ENCODE measurements at regions not wholly inside any gene's neighbourhood (a gene's known extent, or its start where the extent isn't known, plus 50 kb on each side); places are given as distances from the start of the nearest gene placed in this dataset.

DNA sequence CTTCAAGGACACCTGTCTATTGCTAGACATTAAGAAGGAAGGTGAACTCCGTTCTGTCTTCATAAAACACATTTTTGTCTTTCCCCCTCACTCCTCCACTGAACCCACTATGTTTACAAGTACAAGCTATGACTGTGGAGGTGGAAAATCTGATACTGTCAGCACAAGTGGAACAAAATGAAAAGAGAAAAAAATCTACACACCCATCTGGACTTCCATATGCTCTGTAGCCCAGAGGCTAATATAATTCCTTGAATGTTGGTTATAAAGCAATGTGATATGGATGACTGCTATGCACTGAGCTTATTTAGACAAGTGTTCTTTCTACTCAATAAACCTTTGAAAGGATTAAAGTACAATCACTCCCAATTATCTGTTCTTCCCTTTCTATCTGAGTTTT is 713.5 kb downstream of the DIAPH3 start:
- no peak for DNase-seq (ENCODE audit: low read depth)

DNA sequence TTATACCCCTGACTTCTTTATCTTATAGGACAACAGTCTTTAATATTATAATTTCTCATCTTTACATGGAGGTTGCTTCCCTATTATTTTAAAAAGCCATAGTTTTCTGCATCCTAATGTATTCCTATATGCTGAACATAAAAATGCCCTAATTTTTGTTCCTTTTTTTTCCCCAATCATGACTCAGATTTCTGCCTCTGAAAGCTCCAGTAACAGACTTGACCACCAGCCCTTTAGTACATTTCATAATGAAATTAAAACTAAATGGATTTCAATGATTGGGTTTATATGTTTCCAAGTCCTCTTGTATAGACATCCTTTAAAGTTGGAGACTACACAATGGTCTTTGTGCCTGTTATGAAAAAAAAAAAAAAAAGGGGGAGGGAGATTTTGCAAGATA is 712.5 kb downstream of the DIAPH3 start:
- no peak for DNase-seq (ENCODE audit: low read depth)

DNA sequence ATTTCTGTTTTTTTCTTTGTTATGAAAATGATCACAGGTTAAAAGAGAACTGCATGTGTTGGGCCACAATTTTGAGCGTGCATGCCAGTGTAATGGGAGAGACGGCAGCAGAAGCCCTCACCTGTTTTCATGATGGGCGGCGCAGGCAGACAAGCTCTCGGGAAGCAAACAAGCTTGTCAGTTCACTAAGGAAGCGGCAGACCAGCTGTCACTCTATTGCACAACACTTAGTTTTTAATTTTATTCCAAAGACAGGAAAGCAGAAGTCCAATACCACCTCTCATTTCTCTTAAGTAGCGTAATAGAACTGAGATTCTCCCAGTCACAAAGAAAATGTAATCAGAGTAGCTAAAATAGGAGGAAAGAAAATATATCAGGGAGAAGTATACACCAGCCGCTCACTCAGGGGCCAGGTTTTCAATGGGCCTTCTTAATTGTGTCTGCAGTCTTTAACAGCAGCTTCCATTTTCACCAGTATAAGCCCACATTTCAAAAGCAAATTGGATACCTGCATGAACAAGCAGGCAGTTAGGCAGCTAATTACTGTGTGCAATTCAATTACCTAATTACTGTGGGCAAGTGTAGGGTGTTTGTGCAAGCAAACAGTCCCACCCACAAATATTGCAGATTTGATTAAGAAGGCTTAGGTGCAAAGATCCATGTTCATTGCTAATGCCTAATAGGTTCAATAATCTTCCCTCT is 711.4 kb downstream of the DIAPH3 start:
- no peak for DNase-seq (ENCODE audit: low read depth)

DNA sequence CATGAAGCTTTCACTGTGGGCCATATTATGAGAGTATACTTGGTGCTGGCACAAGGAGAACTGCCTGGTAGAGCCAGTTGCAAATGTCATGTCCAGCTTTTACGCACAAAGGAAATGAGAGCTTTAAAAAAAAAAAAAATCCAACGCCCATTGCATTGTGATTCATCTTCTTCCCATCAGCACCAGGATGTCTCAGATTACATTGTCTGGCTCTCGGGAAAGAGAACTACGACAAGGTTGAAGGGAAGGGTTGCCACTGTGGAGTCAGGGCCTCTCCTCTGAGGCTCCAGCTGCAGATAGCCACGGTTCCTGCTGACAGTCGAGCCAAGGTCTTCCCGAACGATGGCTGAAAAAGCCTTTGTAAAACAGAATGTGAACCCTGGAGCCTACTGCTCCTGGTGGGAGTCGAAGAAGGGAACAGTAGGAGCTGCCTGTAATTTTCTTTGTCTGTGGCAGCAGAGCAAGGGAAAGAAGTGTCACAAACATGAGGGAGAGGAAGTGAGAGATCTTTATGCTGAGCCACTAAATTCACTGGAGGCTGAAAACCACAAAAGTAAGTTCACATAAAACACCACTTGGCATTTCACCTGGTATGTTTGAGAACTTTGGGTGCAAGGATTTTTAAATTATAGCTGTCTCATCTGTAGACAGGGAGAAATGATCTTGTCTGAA is 704.7 kb downstream of the DIAPH3 start:
- DNase-seq (ENCODE audit: low read depth), result no peak

DNA sequence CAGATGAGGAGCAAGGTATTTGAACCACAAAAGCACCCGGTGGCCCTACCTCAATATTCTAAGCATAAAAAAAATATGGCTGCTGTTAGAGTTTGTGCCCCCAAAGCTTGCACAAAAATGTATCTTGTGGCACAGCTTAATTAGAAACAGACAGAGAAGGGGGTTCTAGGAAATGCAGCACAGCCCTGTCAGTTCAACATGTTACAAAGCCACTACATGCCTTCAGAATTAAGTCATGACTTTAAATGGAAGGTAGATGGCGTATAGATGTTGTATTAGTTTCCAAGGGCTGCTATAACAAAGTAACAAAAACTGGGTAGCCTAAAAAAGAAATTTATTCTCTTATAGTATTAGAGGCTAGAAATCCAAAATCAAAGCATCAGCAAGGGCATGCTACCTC is 703.8 kb downstream of the DIAPH3 start:
- DNase-seq (ENCODE audit: low read depth), result no peak

DNA sequence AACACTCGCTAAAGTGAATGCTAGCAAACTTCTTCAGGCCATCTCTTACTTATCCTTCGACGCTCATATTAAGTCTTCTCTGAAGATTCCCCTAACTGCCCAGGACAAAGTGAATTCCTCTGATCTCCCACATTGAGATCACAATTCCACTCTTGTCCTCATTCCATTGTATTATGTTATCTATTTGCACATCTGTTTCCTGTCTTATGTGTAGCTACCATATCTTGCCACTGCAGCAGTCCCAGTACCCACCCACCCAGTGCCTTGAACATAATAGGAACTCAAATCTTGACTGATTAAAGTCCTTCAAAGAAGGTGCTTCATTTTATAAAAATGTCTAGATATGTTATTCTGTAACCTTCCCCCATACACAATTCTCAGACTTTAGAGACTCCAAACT is 702.3 kb downstream of the DIAPH3 start:
- no peak for DNase-seq (ENCODE audit: low read depth)

DNA sequence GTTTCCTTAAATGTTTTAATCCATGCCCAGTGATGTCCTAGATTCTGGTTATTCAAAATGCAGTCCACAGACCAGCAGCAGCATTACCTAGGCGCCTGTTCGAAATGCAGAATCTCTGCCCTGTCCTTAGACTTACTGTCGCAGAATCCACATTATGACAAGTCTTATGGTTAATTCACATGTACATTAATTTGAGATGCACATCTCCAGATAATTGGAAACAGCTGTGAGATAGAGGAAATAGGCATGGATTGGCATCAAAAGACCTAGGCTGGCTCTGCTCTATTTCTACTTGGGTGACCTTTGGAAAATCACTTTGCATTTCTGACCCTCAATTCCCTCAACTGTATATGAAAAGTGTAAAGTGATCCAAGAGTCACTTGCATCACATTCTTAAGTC is 700.7 kb downstream of the DIAPH3 start:
- no peak for DNase-seq (ENCODE audit: low read depth)

DNA sequence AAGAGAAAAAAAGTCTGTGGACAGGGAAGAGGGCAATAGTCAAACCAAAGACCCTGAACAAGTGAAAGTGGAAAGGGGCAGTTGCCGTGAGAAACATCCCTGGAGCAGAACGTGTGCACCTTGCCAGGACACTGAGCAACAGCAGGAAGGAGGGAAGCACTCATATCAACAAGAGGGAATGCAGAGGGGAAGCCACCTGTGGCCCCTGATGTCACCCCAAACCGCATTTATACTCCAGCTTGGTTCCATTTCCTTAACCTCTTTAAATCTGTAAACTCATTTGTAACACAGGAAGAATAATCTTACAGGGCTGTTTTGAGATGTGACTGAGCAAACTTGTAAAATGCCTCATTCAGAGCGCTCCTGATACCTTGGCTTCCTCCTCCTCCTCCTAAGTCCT is 698.8 kb downstream of the DIAPH3 start:
- DNase-seq (ENCODE audit: low read depth), result no peak

DNA sequence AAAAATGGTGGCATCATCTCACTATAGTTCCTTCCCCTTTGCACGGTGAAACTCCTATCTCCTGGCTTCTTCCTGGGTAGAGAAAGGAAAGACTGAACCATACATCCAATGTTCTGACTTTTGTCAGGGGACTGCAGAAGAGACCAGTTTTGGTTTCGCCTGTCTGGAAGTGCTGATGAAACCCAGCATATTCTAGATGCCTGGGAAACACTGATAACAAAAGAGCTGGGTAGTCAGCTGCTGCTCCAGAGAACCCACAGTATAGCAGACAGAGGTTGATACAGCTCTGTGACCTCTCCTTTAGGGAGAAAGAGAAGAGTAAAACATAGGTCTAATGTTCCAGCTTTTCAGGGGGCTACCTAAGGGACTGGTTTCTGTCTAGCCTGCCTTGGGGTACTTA is 695.3 kb downstream of the DIAPH3 start:
- no peak for DNase-seq (ENCODE audit: low read depth)

DNA sequence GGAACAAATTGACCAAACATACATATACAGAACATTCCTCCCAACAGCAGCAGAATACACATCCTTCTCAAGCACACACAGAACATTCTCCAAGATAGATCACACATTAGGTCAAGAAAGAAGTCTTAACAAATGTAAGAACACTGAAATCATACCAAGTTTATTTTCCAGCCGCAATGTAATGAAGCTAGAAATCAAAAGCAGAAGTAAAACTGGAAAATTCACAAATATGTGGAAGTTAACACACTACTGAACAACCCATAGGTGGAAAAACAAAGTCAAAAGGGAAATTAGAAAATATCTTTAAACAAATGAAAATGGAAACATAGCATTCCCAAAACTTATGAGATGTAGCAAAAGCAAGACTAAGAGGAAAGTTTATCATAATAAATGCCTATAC is 692.6 kb downstream of the DIAPH3 start:
- no peak for DNase-seq (ENCODE audit: low read depth)

DNA sequence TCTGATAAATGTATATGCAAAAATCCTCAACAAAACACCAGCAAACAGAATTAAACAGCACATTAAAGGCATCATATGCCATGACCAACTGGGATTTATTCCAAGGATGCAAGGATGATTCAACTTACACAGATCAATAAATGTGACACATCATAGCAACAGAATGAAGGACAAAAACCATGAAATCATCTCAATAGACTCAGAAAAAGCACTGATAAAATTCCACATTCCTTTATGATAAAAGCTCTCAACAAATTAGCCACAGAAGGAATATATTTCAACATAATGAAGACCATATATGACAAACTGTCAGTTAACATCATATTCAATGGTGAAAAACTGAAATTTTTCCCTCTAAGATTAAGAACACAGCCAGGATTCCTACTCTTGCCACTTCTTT is 691.6 kb downstream of the DIAPH3 start:
- no peak for DNase-seq (ENCODE audit: low read depth)

DNA sequence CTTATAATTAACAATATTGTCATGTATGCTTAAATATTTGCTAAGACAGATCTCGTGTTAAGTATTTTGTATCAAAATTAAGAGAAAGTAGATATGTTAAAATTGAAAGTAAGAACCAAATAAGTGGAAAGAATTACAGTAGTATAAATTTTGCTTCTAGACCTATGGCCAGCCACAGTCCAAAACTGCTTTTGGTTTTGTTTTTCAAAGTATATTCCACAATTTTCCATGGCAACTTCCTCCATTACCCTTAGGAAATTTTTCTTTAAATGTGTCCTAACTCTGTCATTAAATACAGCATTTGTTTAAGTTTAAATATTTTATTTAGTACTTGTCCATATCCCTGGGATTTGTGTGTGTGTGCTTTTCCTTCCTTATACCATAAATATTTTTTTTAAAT is 689.0 kb downstream of the DIAPH3 start:
- DNase-seq (ENCODE audit: low read depth), result no peak

DNA sequence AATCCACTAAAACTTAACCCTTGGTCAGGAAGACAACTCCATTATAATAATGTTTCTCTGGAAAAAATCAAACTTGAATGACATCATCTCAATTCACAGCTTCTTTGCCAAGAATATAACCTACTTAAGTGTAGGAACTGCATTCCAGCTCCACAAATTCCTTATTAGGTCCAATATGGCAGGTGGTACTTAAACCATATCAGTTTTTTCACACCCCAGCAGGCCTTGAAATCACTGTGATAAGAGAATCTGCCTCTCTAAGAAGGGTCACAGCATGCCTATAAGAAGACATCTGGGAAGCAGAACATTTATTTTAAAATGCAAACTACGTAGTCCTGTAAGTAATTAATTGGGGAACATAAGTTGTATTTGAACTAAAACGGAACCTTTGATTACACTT is 687.8 kb downstream of the DIAPH3 start:
- no peak for DNase-seq (ENCODE audit: low read depth)

DNA sequence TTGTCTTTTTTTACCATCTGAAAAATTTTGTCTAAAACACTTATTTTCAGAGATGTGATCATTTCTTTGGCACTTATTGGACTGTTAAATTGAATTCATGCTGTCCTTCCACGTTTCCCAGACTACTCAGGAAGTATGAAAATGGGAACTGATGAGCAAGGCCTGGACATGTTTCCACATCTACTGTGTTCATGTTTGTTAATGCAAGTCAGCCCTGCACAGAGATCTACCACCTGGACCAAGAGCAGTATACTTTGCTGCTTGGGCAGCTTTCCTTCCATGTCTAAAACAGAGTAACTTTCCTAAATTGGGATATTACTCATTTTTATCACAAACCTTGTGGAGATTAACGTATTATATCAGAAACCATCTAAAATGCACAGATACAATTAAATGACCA is 687.4 kb downstream of the DIAPH3 start:
- no peak for DNase-seq (ENCODE audit: low read depth)

DNA sequence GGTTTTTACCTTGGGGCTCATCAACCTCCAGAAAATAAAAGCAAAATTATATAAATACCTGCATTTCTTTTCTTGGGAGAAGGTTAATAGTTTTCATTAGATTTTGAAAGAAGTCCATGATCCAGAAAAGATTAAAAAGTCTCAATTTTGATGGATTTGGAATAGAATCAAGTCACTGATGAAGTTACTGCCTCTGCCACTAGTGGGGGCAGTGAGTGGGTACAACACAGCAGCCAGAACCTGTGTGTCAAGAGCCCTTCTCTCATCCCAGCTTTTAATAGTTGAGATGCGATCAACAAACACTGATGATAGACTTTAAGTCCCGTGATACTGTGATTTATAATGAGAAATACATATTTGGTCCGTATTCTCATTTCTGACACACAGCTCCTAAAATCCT is 686.7 kb downstream of the DIAPH3 start:
- no peak for DNase-seq (ENCODE audit: low read depth)

DNA sequence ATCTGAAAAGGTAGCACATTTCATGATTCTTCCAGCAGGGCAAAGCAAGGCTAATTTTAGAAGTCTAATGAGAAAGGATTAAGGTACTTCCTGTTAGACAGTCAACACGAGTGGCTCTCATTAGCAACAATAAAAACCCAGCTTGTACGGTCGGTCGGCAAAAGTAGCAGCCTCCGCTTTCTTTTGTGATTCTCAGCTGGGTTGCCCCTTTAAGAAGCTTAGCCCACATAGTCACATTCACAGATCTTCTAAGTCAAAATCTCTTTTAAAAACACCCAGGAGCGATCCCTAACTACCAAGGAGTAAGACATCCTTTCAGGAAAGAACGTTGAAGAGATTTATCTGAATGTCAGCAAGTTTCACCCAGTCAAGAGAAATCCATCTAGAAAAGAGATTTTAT is 684.8 kb downstream of the DIAPH3 start:
- no peak for DNase-seq (ENCODE audit: low read depth)

DNA sequence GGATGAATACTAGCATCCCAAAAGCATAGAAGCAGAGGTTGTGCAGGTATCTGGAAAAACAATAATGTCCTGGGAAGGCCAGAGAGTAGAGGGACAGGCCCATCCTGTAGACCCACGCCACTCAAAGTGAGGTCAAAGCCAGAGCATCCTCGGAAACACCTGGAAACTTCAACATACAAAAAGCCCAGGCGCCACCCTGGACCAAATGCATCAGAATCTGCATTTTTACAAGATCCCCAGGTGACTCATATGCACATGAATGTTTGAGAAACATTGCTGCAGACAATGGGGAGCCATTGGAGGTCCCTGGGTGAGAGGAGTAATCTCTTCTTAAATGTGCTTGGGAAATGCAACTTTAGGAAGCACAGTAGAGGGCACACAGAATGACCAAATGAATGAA is 684.1 kb downstream of the DIAPH3 start:
- no peak for DNase-seq (ENCODE audit: low read depth)

DNA sequence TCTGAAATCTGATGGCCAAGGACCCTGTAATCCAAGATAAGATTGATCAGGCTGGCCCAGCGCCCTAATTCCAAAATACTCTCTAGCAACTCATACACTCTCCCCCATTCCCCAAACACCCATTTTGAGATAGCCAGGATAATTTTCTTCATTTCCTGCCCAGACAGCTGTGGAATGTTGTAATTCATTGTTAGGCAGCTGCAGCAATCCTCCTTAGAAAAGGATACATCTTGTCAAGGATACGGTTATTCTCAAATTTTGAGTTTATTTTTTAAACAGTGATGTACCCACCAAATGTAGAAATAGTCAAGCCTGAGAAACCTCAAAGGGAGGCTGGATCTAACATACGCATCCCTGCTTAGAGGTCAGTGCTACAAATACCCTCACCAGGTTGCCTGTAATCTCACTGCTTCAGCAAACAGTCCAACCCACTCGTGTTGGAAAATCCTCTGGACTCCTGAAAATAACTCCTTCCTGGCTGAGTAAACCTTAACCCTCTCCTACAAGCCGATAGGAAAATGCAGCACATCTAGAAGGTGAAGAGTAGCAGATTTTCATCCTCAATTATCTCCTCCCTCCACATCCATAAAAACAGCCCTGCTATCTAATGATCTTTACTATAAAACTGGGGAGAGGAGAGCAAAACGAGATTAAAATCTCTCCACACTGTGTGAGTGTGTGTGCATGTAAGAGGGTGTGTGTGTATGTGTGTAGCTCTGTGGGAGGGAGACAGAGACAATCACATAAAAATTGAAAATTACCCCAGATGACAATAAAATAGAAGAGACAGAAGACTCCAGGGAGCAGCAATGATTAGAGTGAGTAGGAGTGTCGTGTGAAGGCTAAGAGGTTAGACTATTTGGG is 683.1 kb downstream of the DIAPH3 start:
- no peak for DNase-seq (ENCODE audit: low read depth)

DNA sequence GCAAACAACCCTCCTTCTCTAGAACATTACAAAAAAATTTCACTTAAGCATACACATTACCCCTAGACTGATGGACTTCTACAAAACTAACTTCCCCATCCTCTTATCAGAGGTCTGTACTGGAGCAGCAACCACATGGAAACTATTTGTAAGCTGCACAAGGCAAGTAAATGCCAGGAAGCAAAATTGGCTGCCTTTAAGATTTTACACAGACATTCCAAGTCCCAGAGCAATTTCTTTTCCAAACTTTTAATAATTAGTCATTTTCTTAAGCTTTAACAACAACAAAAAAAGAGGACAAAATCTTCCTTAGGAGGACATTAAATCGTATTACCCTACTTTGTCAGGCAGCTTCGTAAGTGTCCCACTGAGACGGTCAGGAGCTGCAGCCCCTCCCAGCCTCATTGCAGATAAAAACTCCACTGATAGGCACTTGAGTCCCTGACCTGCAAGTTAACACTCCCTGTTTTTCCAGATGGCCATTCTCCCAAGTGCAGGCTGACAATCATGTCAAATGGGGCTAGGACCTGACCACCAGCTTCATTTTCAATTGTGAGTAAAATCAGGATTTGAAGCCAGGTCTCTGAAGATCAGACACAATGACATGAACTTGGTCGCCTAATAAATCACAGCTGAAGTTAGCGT is 680.1 kb downstream of the DIAPH3 start:
- DNase-seq (ENCODE audit: low read depth), result no peak

DNA sequence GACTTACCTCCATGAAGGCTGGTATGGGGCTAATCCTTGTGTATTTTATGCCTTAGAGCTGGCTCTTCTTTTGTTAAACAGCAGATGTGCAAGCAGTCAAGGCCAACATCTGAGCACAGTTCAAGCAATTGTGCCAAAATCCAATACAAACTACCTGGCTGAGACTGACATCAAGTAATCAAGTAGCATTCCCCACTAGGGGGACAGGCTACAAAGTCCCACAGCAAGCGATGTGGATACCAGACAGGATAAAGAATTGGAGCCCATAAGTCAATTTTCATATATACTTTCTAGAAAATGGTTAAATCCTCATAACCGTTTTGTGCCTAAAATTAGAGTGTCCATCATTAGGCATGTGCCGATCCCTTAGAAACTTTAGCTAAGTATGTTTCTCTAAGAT is 675.8 kb downstream of the DIAPH3 start:
- DNase-seq (ENCODE audit: low read depth), result no peak

DNA sequence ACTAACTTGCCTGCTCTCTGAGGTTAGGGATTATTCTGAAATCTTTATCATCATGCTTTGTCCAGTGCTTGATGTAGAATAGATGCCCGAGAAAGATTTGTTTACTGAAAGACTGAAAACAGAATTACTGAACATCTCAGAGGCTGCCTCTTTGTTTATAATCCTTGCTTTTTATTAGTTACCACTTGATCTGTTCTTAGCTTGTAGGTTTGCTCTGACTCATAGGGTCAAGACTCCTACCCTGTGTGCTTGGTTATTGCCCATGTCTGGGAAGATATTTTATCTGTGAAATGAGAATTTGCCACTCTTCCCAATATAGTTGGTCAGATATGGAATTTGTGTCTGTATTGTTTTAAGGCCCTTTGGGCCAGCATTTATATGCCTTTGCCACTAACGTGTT is 675.3 kb downstream of the DIAPH3 start:
- DNase-seq (ENCODE audit: low read depth), result no peak

DNA sequence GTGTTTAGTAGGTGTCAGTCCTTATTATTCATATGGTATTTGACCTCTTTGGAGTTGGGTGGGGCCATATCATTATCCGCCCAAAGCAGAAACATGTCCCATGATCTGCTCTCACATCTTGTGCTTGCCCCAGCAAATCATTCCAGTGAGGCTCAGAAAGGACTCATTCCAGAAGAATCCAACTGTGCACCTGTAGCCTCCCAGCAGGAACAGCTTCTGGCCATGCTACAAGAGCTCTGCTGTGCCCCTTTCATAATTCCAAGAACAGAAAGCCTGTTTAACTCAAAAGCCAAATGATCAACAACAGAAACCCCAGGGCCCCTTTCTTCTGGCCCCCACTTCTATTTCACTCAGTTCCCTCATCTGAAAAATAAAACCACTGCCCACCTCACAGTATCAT is 673.1 kb downstream of the DIAPH3 start:
- no peak for DNase-seq (ENCODE audit: low read depth)

Measured in activated T-helper 9 cell treated with anti-CD3 and anti-CD28 coated beads, Interleukin-2, amount 50 U/mL, for 16 hours (primary cell).